Vagina (tissue), 2 donors: ENCODE measurements at regions not wholly inside any gene's neighbourhood (a gene's known extent, or its start where the extent isn't known, plus 50 kb on each side); places are given as distances from the start of the nearest gene placed in this dataset.

ENCODE experiments used
- POLR2AphosphoS5 ChIP-seq, 2 donors: sonication (generic); formaldehyde crosslinking; IDR thresholded peaks; one replicate each; pipeline ENCODE4 v1.9.0; 2017; ENCODE audit warnings: antibody characterized with exemption in 2 of 2, mild to moderate bottlenecking in 2 of 2, low read depth in 1 of 2; ENCODE audit not compliant: insufficient read depth in 1 of 2
- TF ChIP-seq, protein P1 (sequence below), 3 experiments: fragments of 450-650 bp in 2 of 3; fragments of 200-600 bp in 1 of 3; sonication (generic) in 1 of 3; IDR thresholded peaks; one replicate each; pipeline ENCODE4 v1.5.1; 2017 to 2019; ENCODE audit warnings: antibody characterized with exemption in 3 of 3, mild to moderate bottlenecking in 2 of 3, moderate library complexity in 2 of 3

- TF ChIP-seq, protein P1, sequence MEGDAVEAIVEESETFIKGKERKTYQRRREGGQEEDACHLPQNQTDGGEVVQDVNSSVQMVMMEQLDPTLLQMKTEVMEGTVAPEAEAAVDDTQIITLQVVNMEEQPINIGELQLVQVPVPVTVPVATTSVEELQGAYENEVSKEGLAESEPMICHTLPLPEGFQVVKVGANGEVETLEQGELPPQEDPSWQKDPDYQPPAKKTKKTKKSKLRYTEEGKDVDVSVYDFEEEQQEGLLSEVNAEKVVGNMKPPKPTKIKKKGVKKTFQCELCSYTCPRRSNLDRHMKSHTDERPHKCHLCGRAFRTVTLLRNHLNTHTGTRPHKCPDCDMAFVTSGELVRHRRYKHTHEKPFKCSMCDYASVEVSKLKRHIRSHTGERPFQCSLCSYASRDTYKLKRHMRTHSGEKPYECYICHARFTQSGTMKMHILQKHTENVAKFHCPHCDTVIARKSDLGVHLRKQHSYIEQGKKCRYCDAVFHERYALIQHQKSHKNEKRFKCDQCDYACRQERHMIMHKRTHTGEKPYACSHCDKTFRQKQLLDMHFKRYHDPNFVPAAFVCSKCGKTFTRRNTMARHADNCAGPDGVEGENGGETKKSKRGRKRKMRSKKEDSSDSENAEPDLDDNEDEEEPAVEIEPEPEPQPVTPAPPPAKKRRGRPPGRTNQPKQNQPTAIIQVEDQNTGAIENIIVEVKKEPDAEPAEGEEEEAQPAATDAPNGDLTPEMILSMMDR (IDR thresholded peaks at IDR 0.05), result no peak
- no peak for TF ChIP-seq POLR2AphosphoS5 (IDR thresholded peaks at IDR 0.05; ENCODE audit: insufficient read depth in 1 of 2, low read depth in 1 of 2)
Measured at GRCh38 chr18:33960417-33960816, 264.3 kb downstream of the NOL4 start.
